T follicular helper cell (primary cell): ENCODE measurements at regions not wholly inside any gene's neighbourhood (a gene's known extent, or its start where the extent isn't known, plus 50 kb on each side); places are given as distances from the start of the nearest gene placed in this dataset.
"Not testable (repeated sequence)": the region's sequence is repeated elsewhere in the genome, so short reads cannot be mapped to it uniquely, and the experiment has no call there.

Experiments
- DNase-seq: peaks from one replicate; pipeline ENCODE4 v3.0.0-alpha.2; 2020; ENCODE audit warnings: low read depth

DNA sequence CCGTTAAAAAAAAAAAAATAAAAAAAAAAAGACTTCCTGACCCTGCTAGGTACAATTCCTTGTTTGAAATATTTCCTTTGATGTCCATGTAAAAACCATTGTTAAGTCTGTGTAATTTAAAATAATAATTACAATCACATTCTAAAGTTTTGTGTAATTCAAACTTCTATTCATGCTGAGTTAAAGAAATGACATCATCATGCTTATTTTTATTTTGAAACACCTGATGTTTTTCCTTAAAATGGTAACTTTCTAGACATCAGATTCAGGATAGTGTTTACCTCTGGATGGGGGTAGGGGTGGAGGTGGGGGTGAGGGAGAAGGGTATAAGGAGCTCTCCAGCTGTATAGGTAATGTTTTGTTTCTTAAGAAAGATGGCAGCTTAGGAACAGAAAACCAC lies 92.8 kb downstream of the ADCYAP1 start:
- no peak for DNase-seq

DNA sequence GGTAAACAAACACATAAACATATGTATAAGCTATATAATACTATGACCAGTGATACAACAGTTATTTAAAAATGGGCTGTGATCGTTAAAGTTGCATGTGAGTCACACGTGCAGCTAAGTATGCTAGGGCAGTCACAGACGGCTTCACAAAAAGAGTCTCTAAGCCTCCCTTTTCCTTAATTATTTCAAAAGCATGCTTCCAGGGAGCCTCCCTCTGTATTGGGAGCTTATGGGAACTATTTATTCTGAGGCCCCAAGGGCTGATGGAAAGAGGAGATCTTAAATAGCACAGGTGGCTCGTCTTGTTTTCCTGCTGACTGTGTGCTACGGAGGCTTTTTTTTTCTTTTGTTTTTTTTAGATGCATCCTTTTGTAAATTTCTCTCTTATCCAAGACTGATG lies 94.3 kb downstream of the ADCYAP1 start:
- no peak for DNase-seq

DNA sequence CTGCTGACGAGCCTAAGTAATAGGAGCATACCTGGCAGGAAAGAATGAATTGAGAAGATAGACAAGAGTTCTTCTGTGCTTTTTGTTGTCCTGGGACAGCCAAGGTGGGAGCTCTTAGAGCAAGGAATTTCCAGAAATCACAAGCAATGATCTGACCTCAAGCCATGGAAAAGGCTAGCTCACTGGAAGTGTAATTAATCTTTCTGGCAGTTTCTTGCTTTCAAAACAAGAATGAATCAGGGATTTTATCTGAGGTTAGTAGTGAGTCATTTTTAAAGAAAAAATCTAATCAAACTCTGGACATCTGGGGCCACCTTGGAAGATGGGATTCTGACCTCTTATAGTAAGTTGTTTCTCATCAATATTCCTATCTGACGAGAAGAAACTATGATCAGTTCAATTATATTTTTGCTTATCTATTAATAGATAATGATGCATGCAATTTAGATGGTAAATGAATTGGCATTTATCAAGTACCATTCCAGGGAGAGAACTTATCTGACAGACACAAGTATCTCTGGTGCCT lies 98.0 kb downstream of the ADCYAP1 start:
- no peak for DNase-seq

DNA sequence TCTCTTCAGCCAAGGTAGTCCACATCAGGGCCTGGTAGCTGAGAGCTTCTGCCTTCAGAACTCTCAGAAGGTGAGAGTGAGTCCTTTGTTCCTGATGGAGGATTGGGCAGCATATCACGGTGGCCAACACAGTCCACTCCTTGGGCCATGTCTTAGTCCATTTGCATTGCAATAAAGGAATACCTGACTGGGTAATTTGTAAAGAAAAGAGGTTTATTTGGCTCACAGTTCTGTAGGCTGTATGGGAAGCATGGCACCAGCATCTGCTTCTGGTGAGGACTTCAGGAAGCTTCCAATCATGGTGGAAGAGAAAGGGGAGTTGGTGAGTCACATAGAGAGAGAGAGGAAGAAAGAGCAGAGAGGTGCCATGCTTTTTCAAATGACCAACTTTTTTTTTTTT lies 98.8 kb downstream of the ADCYAP1 start:
- DNase-seq: no peak

DNA sequence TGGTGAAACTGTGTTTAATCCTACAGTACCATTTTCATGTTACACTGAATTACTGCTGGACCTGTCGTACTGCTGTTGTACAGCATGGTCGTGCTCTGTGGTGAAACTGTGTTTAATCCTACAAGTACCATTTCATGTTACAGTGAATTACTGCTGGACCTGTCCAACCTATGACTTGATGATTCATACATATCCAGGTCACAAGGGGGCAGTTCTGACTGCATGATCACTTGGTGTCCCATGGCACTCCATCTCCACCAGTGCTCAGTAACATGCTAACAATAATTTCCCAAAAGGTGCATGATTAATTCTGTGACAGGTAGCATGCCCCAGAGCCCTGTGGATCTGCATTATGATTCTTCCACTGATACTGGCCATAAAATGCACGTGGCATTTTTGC lies 101.6 kb downstream of the ADCYAP1 start:
- DNase-seq: no peak

DNA sequence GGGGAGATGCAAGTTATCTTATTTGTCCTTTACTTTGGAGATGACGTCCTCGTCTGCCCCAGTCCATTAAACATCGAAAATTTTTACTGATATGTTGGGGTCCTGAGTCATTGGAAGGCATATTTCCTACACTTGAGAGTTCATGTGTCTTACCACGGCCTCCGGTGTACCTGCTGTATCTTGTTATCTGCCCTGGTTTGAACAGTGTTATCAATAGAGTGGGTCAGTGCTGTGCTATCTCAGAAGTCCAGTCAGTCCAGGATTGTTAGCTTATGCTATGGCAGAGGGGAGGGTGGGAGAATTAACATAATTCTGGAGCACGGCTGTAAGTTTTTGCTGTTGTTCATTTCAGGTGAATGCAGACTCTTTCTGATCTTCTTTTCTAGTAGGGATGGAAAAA lies 102.3 kb downstream of the ADCYAP1 start:
- no peak for DNase-seq

DNA sequence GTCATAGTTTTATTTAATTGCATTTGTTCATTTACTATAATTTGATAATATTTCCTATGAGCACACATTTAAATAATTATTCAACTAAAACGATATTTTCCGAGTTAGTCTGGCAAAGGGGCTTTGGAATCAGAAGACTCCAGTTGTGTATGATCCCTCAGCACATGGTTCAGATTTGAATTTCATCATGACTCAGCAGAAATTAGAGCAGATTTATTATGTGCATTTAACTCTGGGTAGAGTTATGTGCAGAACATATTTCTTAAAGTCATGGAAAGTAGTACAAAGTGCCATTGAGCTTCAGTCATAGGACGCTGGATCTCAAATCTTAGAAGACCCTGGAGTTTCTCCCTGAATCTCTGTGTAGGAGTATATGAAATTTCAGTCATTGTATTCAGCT lies 106.7 kb downstream of the ADCYAP1 start:
- DNase-seq: no peak

DNA sequence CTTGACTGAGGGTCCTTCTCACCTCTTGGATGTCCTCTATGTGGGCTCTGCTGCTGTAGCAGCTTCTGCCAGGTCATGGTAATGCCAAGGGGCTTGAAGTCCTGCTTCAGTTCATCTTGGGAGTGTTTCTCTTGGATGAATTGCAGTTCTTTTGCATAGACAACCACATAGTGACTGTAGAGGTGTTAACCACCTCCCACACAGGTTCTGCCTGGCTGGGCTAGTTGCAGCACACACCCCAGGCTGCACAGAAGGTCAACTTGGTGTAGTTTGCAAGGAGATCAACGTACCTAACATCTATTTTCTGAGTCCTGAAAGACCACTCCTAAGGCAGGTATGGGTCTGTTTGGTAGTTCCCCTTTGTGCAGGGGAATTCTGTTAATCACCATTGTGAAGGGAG lies 108.1 kb downstream of the ADCYAP1 start:
- DNase-seq: no peak

DNA sequence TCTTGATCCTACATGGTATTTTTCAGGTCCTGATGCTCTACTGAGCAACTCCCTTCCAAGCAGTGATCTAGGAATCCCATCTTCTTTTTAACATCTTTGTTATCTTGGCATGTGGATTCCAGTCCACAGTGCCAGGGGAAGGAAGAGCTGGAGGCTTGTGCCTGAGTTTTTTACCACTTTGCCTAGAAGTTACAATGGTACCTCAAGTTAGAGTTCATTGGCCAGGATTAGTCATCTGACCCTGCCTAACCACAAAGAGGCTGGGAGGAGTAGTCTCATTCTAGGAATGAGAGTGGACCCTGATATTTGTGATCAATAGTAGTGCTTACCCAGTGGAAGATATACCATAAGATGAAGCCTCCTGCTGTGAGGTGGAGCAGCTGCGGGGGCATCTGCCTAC lies 109.3 kb downstream of the ADCYAP1 start:
- DNase-seq: no peak

DNA sequence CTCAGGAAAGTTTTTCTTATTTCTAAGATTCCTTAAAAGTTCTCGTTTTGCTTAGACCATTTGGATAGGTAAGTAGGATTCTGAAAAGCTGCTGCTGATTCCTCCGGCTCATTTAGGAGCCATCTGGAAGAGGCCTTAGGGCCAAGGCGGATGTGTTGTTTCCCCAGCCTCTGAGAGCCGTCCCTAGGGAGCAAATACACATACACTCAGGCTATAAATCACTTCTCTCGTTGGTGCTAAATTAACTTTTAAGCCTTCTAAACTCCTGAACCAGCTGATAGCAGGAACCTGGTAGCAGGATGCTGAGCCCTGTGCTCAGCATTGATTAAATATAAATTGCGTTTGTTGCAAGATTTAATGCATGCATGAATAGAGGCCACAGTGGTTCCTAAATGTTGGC lies 109.8 kb downstream of the ADCYAP1 start:
- no peak for DNase-seq

DNA sequence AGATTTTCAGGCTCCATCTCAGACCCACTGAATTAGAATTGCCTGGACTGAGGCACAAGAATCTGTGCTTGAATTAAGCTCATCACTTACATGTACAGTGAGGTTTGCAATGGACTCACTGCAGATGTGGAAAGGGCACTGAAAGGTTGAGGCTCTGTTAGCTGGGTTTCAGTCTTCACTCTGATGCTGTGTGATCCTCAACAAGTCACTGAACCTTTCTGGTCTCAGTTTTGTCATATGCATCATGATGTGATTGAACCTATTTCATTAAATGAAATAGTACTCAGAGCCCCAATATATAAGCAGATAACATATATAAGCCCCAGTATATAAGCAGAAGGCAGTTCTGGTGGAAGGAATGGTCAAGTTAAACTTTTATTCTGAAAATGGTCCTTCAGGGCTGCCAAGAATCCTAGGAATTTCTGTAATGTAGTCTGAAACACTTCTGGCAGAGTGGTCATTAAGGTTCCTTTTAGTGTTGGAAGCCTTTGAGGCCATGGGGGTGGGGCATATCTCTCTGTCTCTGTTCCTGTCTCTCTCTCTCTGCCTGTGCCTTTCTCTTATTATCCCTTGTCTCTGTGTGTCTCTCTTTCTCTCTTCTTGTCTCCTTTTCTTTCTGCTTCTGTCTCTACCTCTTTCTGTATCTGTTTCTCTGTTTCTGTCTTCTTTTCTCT lies 110.4 kb downstream of the ADCYAP1 start:
- no peak for DNase-seq

DNA sequence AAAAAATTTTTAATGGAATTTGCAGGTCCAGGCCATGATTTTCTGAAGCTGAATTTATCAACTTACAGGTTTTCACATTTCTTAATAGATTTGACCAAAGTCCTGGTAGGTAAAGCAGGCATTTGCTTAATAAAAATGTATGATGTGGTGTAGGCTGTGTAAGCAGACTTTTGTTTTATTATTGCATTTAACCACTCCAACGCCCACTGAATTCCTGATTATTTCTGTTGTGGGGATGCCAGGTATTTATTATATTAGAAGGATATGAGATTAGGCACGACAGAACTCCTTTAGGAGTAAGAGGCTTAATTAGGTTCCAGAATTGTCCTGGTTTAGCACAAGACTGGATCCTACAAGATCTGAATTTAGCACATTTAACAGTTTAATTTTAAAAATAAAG lies 111.1 kb downstream of the ADCYAP1 start:
- no peak for DNase-seq

DNA sequence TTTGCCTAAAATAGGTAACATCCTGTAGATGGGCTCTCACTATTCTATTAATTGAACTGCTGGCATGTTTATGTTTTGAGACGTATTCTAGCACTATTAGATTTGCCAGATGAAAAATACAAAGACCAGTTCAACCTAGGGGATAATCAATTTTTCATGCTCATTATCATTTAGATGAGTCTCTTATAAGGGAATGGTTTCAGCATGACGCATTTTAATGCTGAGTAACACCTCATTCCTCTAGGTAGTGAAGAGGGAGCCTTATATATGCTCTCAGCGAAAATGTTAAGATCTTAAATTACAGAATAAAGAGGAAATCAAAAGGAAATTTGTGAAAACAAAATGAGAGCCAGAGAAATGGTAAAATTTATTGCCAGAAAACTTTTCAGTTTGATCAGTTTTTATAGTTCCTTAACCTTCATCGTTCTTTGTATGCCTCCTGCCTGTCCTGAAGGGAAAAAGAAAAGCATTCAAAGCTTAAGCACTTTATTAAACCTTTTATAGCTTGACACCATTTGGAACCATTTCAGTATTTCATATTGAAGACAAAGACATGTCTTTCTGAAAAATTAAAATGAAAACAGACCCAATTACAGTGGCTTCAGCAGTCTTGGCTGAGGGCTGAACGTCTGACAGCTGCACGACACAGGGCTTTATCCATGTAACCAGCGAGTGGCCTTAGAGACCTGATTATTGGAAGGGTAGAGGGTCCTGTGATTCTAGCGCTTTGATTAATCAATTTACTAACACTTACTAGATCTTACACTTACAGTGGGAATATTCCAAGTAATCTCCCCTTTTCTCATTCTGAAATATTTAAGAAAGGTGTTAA lies 112.8 kb downstream of the ADCYAP1 start:
- DNase-seq: no peak

DNA sequence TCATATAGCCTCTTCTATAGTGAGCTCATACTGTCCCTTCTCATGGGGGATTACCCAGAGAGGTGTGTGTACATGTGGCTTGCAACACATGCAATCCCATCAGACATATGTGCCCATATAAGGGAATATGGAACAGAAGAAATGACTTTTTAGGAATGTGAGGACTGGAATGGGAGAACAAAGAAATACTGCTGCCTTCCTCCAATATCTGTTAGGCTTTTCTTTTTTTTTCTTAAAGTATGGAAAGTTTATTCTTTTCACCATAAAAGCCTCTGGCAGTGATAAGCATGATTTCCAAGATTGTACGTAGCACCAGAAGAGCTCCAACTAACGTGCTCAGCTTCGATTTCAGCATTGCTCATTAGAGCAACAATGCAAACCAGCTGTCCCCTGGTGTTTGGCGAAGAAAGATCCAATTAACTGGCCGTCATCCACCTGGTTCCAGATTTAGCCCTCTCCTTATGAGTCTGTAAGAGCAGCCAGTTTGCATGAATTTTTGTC lies 113.6 kb downstream of the ADCYAP1 start:
- DNase-seq: no peak

DNA sequence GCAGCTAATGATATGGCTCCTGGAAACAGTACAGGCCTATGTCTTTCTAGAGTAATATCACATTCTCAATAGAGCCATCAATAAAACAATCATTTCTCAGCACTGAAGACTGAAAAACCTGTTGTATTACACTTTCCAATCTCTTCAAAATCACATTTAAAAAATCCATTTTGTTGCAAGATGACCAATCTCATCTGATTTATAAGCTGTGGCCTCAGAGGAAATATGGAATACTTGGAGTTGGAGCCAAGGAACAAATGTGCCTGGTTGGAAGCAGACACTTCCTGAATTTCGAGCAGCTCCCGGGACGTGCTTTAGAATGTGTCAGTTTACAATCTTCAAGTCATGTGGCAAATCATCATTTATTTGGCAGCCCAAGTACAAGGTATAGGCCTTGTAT lies 114.5 kb downstream of the ADCYAP1 start:
- DNase-seq: no peak

DNA sequence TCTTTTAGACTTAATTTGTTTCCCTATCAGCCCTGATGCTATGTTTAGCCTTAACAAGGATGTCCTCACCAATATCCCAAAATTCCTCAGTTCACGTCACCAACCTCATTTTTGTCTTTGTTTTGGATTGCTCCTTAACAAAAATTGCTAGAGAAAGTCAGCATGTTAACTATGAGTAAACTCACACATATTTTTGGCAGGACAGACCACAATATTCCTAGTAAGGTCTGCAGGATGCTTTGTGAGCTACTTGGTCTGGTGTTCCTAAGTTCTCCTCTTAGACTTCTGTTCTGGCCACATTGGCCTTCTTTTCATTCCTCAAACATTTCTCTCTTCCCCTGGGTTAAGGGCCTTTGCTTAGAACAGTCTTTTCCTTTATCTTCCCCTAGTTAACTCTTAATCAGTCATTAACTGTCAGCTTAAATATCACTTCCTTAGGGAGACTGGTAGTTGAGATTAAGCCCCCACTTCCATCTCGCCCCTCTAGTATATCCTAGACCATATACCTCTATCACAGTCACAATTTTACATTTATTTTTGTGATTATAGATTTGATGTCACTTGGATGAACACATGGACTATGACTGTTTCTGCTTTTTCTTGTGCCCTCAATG lies 116.2 kb downstream of the ADCYAP1 start:
- no peak for DNase-seq

DNA sequence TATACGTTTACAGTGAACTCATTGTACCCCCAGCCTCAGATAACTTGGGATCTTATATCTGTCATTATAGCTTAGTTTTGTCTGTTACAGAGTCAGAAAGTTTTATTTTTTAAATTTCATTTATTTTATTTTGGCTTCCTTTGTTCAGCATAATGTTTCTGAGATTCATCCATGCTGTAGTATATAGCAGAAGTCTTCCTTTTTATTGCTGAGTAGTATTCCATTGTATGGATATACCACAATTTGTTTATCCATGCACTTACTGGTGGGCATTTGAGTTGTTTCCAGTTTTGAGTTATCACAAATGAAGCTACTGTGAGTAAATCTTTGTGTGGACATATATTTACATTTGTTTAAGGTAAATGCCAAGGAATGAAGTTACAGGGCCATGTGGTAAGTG lies 122.3 kb downstream of the ADCYAP1 start:
- DNase-seq: no peak

DNA sequence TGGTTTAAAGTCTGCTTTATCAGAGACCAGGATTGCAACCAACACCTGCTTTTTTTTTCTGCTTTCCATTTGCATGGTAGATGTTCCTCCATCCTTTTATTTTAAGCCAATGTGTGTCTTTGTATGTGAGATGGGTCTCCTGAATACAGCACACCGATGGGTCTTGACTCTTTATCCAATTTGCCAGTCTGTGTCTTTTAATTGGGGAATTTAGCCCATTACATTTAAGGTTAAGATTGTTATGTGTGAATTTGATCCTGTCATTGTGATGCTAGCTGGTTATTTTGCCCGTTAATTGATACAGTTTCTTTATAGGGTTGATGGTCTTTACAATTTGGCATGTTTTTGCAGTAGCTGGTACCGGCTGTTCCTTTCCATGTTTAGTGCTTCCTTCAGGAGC lies 128.4 kb downstream of the ADCYAP1 start:
- not testable (repeated sequence) for DNase-seq

DNA sequence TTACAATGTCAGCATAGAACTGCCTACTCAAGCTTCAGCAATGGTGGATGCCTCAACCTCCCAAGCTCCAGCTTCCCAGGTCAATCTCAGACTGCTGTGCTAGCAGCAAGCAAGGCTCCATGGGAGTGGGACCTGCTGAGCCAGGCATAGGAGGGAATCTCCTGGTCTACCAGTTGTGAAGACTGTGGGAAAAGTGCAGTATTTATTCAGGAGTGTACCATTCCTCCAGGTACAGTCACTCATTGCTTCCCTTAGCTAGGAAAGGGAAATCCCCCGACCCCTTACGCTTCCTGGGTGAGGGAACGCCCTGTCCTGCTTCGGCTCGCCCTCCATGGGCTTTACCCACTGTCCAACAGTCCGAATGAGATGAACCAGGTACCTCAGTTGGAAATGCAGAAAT lies 130.3 kb downstream of the ADCYAP1 start:
- DNase-seq: no peak

DNA sequence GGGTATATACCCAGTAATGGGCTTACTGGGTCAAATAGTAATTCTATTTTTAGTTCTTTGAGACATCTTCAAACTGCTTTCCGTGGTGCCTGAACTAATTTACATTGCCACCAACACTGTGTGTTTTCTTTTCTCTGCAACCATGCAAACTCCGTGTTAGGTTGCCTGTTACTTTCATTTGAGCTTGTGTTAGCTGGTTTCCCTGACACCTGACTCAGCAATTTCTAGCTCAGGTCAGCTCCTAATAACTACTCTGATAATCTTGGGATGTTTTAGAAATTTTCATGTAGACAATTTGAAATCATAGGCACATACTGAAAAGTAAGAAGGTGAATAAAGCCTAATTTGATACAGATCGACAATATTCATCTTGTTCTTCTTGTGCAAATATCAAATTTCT lies 132.3 kb downstream of the ADCYAP1 start:
- no peak for DNase-seq

DNA sequence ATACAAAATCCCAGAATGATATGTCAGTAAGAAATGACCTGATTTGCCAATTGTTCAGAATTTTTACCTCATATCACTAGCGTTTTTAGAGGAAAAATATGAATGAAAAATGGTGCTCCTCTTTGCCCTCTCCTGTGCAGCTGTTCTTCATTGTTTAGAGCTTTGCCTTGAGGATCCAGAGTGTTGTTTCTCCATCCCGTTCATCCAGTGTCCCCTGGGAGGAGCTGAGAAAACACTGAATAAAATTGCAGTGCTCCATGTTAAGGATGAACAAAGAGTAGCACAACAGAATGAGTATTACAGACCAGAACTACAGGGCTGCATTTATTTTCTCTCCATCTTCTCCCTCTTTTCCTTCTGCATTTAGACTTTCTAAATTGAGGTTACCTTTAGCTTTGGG lies 133.1 kb downstream of the ADCYAP1 start:
- no peak for DNase-seq

DNA sequence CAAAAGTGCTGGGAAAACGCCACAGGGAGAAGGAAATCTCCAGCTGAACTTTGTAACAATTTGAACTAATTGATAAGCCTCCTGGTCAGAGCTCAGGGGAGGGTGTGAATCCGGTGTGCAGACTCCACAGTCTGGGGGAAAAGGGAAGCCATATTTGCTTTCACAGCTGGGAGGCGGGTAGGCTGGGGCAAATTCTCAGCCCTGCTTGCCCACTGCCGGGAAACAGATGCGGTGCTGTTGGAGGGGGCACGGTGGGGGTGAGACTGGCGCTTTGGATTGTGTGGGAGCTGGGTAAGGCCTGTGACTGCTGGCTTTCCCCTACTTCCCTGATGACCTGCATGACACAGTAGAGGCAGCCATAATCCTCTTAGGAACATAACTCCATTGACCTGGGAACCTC lies 134.8 kb downstream of the ADCYAP1 start:
- no peak for DNase-seq

DNA sequence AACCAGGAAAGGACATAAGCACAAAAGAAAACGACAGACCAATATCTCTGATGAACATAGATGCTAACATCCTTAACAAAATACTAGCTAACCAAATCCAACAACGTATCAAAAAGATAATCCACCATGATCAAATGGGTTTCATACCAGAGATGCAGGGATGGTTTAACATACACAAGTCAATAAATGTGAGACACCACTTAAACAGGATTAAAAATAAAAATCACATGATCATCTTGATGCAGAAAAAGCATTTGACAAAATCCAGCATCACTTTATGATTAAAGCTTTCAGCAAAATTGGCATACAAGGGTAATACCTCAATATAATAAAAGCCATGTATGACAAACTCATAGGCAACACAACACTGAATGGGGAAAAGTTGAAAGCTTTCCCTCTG lies 138.4 kb downstream of the ADCYAP1 start:
- not testable (repeated sequence) for DNase-seq
